DND-41 (cell line): ENCODE measurements at regions not wholly inside any gene's neighbourhood (a gene's known extent, or its start where the extent isn't known, plus 50 kb on each side); places are given as distances from the start of the nearest gene placed in this dataset.

Source experiments
- EZH2 ChIP-seq: IDR thresholded peaks from 3 replicates; pipeline ENCODE4 v1.6.1; 2012; ENCODE audit warnings: borderline replicate concordance, low read depth, mild to moderate bottlenecking, moderate library complexity, low read length, inconsistent platforms; ENCODE audit not compliant: severe bottlenecking
- TF ChIP-seq, protein P1 (sequence below): IDR thresholded peaks from 2 replicates; pipeline ENCODE4 v1.5.1; 2012; ENCODE audit warnings: borderline replicate concordance, low read length, moderate library complexity, mild to moderate bottlenecking; ENCODE audit not compliant: poor library complexity, severe bottlenecking; ENCODE audit errors: extremely low read depth

DNA sequence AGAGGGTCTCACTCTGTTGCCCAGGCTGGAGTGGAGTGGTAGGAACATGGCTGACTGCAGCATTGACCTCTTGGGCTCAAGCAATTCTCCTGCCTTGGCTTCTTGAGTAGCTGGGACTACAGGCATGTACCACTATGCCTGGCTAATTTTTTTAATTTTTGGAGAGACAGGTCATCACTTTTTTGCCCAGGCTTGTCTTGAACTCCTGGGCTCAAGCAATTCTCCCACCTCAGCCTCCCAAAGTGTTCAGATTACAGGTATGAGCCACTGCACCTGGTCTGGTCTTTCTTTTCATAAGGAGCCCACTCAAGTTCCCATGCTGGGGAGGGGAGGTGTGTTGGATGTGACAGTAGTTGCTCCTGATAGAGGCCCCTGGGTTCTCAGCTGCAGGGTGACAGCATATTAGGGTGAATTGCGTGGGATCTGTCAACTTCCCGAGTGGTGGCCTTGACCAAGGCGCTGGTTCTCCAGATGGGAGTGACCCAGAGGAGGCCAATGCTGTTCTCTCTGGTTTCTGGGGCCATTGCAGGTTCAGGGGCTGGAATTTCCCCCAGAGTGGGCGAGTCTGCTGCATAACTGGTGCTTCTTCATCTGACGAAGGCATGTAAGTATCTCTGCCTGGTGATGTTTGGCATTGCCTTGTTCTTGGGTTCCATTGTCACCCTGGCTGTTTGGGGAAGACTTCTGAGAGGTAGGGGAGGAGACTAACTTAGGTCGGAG, 52.4 kb upstream of the ESRRB start:
- TF ChIP-seq, protein P1, sequence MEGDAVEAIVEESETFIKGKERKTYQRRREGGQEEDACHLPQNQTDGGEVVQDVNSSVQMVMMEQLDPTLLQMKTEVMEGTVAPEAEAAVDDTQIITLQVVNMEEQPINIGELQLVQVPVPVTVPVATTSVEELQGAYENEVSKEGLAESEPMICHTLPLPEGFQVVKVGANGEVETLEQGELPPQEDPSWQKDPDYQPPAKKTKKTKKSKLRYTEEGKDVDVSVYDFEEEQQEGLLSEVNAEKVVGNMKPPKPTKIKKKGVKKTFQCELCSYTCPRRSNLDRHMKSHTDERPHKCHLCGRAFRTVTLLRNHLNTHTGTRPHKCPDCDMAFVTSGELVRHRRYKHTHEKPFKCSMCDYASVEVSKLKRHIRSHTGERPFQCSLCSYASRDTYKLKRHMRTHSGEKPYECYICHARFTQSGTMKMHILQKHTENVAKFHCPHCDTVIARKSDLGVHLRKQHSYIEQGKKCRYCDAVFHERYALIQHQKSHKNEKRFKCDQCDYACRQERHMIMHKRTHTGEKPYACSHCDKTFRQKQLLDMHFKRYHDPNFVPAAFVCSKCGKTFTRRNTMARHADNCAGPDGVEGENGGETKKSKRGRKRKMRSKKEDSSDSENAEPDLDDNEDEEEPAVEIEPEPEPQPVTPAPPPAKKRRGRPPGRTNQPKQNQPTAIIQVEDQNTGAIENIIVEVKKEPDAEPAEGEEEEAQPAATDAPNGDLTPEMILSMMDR: no peak
- no peak for TF ChIP-seq EZH2
